Lower leg skin (tissue), 3 donors: ENCODE measurements at regions not wholly inside any gene's neighbourhood (a gene's known extent, or its start where the extent isn't known, plus 50 kb on each side); places are given as distances from the start of the nearest gene placed in this dataset.

Experiments
- CTCF ChIP-seq, 3 donors: fragments of 450-650 bp; IDR thresholded peaks; one replicate each; pipeline ENCODE4 v1.5.1; 2016; ENCODE audit warnings: antibody characterized with exemption in 3 of 3, mild to moderate bottlenecking in 3 of 3, moderate library complexity in 2 of 3
- POLR2A ChIP-seq, 2 donors: fragments of 450-650 bp; IDR thresholded peaks; one replicate each; pipeline ENCODE4 v1.6.1; 2016 to 2017; ENCODE audit warnings: antibody characterized with exemption in 2 of 2, mild to moderate bottlenecking in 1 of 2, moderate library complexity in 1 of 2

- TF ChIP-seq CTCF (IDR thresholded peaks at IDR 0.05) (no peak), POLR2A (IDR thresholded peaks at IDR 0.05) (no peak)
Observed at GRCh38 chr12:16913832-16914490, 308.0 kb upstream of the LMO3 start.
